Astrocyte (in vitro differentiated cells and primary cell): ENCODE measurements at regions not wholly inside any gene's neighbourhood (a gene's known extent, or its start where the extent isn't known, plus 50 kb on each side); places are given as distances from the start of the nearest gene placed in this dataset.

Experiments used
- DNase-seq: peaks from one replicate; pipeline ENCODE4 v3.0.0-alpha.2; 2010; ENCODE audit warnings: low read depth
- FAIRE-seq: peaks from 2 replicates; lab custom pipeline; 2011; peaks lifted over from hg19 to GRCh38; lab: Jason Lieb, UNC
- H2AFZ ChIP-seq: 2 replicates; pipeline ENCODE4 v1.6.0; 2012; ENCODE audit warnings: low read depth, low read length, inconsistent platforms
- H3K27ac ChIP-seq: 2 replicates; pipeline ENCODE4 v1.5.1; 2011; ENCODE audit warnings: low read depth, low read length, inconsistent platforms
- H3K27me3 ChIP-seq: 2 replicates; pipeline ENCODE4 v1.6.0; 2011; ENCODE audit warnings: low read length, inconsistent platforms; ENCODE audit not compliant: insufficient read depth
- H3K36me3 ChIP-seq: 2 replicates; pipeline ENCODE4 v1.5.1; 2011; ENCODE audit warnings: low read length, inconsistent platforms; ENCODE audit not compliant: insufficient read depth
- H3K4me1 ChIP-seq: 2 replicates; pipeline ENCODE4 v1.5.1; 2011; ENCODE audit warnings: low read length, inconsistent platforms; ENCODE audit not compliant: insufficient read depth
- H3K4me2 ChIP-seq: 2 replicates; pipeline ENCODE4 v1.6.0; 2012; ENCODE audit warnings: low read length, inconsistent platforms
- H3K4me3 ChIP-seq: 2 replicates; pipeline ENCODE4 v1.5.1; 2011; ENCODE audit warnings: low read depth, mild to moderate bottlenecking, low read length, inconsistent platforms; ENCODE audit not compliant: insufficient read depth
- H3K79me2 ChIP-seq: 2 replicates; pipeline ENCODE4 v1.6.0; 2012; ENCODE audit warnings: mild to moderate bottlenecking, low read length, inconsistent platforms; ENCODE audit not compliant: insufficient read depth
- H3K9ac ChIP-seq: 2 replicates; pipeline ENCODE4 v1.6.0; 2012; ENCODE audit warnings: mild to moderate bottlenecking, low read length, inconsistent platforms
- H3K9me3 ChIP-seq: 2 replicates; pipeline ENCODE4 v1.5.1; 2012; ENCODE audit warnings: low read depth, mild to moderate bottlenecking, low read length, inconsistent platforms; ENCODE audit not compliant: insufficient read depth
- H4K20me1 ChIP-seq: 2 replicates; pipeline ENCODE4 v1.6.0; 2012; ENCODE audit warnings: low read length, inconsistent platforms; ENCODE audit not compliant: insufficient read depth
- H3K27ac Mint-ChIP-seq: one replicate; pipeline ENCODE4 v1.8.0; 2021; ENCODE audit warnings: mild to moderate bottlenecking, mixed read lengths; ENCODE audit not compliant: unreplicated experiment
- H3K27me3 Mint-ChIP-seq: one replicate; pipeline ENCODE4 v1.8.0; 2021; ENCODE audit warnings: low read depth, mixed read lengths; ENCODE audit not compliant: unreplicated experiment
- H3K36me3 Mint-ChIP-seq: one replicate; pipeline ENCODE4 v1.8.0; 2021; ENCODE audit warnings: low read depth, mixed read lengths; ENCODE audit not compliant: unreplicated experiment
- H3K4me1 Mint-ChIP-seq: one replicate; pipeline ENCODE4 v1.8.0; 2021; ENCODE audit warnings: low read depth, mixed read lengths; ENCODE audit not compliant: unreplicated experiment
- H3K4me3 Mint-ChIP-seq: one replicate; pipeline ENCODE4 v1.8.0; 2021; ENCODE audit warnings: mild to moderate bottlenecking, moderate library complexity, mixed read lengths; ENCODE audit not compliant: unreplicated experiment
- H3K9me3 Mint-ChIP-seq: one replicate; pipeline ENCODE4 v1.8.0; 2021; ENCODE audit warnings: mild to moderate bottlenecking, mixed read lengths; ENCODE audit not compliant: unreplicated experiment
- EZH2 ChIP-seq: IDR thresholded peaks from 2 replicates; pipeline ENCODE4 v1.6.1; 2012; ENCODE audit warnings: mild to moderate bottlenecking, low read length, inconsistent platforms; ENCODE audit not compliant: insufficient read depth
- TF ChIP-seq, protein P1 (sequence below): IDR thresholded peaks from 2 replicates; pipeline ENCODE4 v1.5.1; 2011; ENCODE audit warnings: low read depth, mild to moderate bottlenecking, inconsistent platforms, low read length, moderate library complexity; ENCODE audit not compliant: insufficient read depth

- H3K27me3 Mint-ChIP-seq, result peaks cover 3% of the 10 kb centered on the region
These were observed 157.8 kb upstream of the LRRC7 start for GRCh38 chr1:69409731-69410456.

GRCh38 chr1:69410457-69410850, 157.3 kb upstream of the LRRC7 start:
- Histone ChIP-seq H2AFZ (no peak overlapping the region), H3K4me1 (no peaks in the 10 kb centered on the region), H3K27ac (no peak overlapping the region), H3K36me3 (no peaks in the 10 kb centered on the region), H3K27me3 (no peaks in the 10 kb centered on the region), H3K79me2 (no peaks in the 10 kb centered on the region), H3K9ac (no peak overlapping the region), H3K4me3 (no peak overlapping the region), H3K4me2 (no peak overlapping the region), H4K20me1 (no peaks in the 10 kb centered on the region), H3K9me3 (no peaks in the 10 kb centered on the region)
- no peaks in the 10 kb centered on the region for H3K36me3 Mint-ChIP-seq
- peaks cover 3% of the 10 kb centered on the region for H3K27me3 Mint-ChIP-seq
- H3K27ac Mint-ChIP-seq, result no peak overlapping the region
- H3K9me3 Mint-ChIP-seq, result no peaks in the 10 kb centered on the region
- TF ChIP-seq EZH2, result no peak
- TF ChIP-seq, protein P1, sequence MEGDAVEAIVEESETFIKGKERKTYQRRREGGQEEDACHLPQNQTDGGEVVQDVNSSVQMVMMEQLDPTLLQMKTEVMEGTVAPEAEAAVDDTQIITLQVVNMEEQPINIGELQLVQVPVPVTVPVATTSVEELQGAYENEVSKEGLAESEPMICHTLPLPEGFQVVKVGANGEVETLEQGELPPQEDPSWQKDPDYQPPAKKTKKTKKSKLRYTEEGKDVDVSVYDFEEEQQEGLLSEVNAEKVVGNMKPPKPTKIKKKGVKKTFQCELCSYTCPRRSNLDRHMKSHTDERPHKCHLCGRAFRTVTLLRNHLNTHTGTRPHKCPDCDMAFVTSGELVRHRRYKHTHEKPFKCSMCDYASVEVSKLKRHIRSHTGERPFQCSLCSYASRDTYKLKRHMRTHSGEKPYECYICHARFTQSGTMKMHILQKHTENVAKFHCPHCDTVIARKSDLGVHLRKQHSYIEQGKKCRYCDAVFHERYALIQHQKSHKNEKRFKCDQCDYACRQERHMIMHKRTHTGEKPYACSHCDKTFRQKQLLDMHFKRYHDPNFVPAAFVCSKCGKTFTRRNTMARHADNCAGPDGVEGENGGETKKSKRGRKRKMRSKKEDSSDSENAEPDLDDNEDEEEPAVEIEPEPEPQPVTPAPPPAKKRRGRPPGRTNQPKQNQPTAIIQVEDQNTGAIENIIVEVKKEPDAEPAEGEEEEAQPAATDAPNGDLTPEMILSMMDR, result no peak
- FAIRE-seq (no peak), DNase-seq (no peak)
- no peak overlapping the region for H3K4me3 Mint-ChIP-seq
- peaks cover 7% of the 10 kb centered on the region for H3K4me1 Mint-ChIP-seq

More at GRCh38 chr1:69409731-69410456, 157.8 kb upstream of the LRRC7 start:
- Mint-ChIP-seq H3K27ac (no peak overlapping the region), H3K4me1 (peaks cover 7% of the 10 kb centered on the region), H3K9me3 (no peaks in the 10 kb centered on the region), H3K4me3 (no peak overlapping the region), H3K36me3 (no peaks in the 10 kb centered on the region)
- Histone ChIP-seq H3K4me2 (no peak overlapping the region), H3K9ac (no peak overlapping the region), H3K4me3 (no peak overlapping the region), H3K4me1 (no peaks in the 10 kb centered on the region), H2AFZ (no peak overlapping the region), H4K20me1 (no peaks in the 10 kb centered on the region), H3K36me3 (no peaks in the 10 kb centered on the region), H3K27ac (no peak overlapping the region), H3K27me3 (no peaks in the 10 kb centered on the region), H3K79me2 (no peaks in the 10 kb centered on the region), H3K9me3 (no peaks in the 10 kb centered on the region)
- TF ChIP-seq EZH2, result no peak
- TF ChIP-seq, protein P1, result no peak
- no peak for DNase-seq
- no peak for FAIRE-seq

- Histone ChIP-seq H3K4me3 (no peak overlapping the region), H3K36me3 (no peaks in the 10 kb centered on the region), H3K9me3 (no peaks in the 10 kb centered on the region), H3K4me2 (no peak overlapping the region), H3K9ac (no peak overlapping the region), H4K20me1 (no peaks in the 10 kb centered on the region), H3K4me1 (no peaks in the 10 kb centered on the region), H3K27me3 (no peaks in the 10 kb centered on the region), H3K79me2 (no peaks in the 10 kb centered on the region), H2AFZ (no peak overlapping the region), H3K27ac (no peak overlapping the region)
- DNase-seq, result no peak
- TF ChIP-seq EZH2, result no peak
- TF ChIP-seq, protein P1, result no peak
- no peaks in the 10 kb centered on the region for H3K9me3 Mint-ChIP-seq
- no peaks in the 10 kb centered on the region for H3K36me3 Mint-ChIP-seq
- H3K27ac Mint-ChIP-seq, result no peak overlapping the region
- peaks cover 3% of the 10 kb centered on the region for H3K27me3 Mint-ChIP-seq
- H3K4me1 Mint-ChIP-seq, result peaks cover 7% of the 10 kb centered on the region
- H3K4me3 Mint-ChIP-seq, result no peak overlapping the region
- no peak for FAIRE-seq
These were observed 156.8 kb upstream of the LRRC7 start for GRCh38 chr1:69410893-69411292.
